HG03342 (cell line): ENCODE measurements at regions not wholly inside any gene's neighbourhood (a gene's known extent, or its start where the extent isn't known, plus 50 kb on each side); places are given as distances from the start of the nearest gene placed in this dataset.

Experiments used
- ATAC-seq: cut with Tn5 transposase; IDR thresholded peaks from one replicate; pipeline ENCODE4 v1.9.1; 2021; ENCODE audit warnings: mild to moderate bottlenecking, moderate library complexity; ENCODE audit not compliant: unreplicated experiment

GRCh38 chr9:130780865-130781504 lies 54.1 kb upstream of the ABL1 start:
- no peak for ATAC-seq

- ATAC-seq, result no peak
Observed at GRCh38 chr9:130781569-130781968, 53.5 kb upstream of the ABL1 start.

GRCh38 chr9:130782886-130783530 lies 52.0 kb upstream of the ABL1 start:
- ATAC-seq, result no peak

GRCh38 chr9:130785053-130785452 lies 50.0 kb upstream of the ABL1 start:
- ATAC-seq, result no peak
